GM18868 (cell line): ENCODE measurements at regions not wholly inside any gene's neighbourhood (a gene's known extent, or its start where the extent isn't known, plus 50 kb on each side); places are given as distances from the start of the nearest gene placed in this dataset.

ENCODE experiments used
- ATAC-seq: cut with Tn5 transposase; IDR thresholded peaks from one replicate; pipeline ENCODE4 v1.9.1; 2021; ENCODE audit warnings: mild to moderate bottlenecking, moderate library complexity; ENCODE audit not compliant: unreplicated experiment

GRCh38 chrX:68897118-68897945 lies 68.5 kb downstream of the EFNB1 start:
- ATAC-seq: no peak

- no peak for ATAC-seq
These were observed 67.8 kb downstream of the EFNB1 start for GRCh38 chrX:68896581-68896980.

DNA sequence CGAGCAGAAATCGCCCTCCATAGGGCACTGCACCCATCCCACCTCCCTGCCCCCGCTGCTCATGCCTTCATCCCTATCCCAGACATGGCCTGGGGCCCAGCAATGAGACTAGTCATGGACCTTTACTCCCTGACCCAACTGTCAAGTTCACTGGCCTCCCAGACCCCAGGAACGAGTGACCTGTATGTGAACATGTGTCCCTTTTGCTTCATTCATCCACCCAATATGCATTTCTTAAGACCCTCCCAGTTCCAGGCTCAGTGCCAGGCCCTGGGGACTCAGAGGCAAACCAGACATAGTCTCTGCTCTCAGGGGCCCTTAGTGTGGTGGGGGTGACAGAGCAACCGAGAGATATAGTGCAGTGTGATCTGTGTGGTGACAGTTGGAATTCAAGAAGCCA lies 67.0 kb downstream of the EFNB1 start:
- ATAC-seq: no peak

- no peak for ATAC-seq
These were observed 66.5 kb downstream of the EFNB1 start for GRCh38 chrX:68895341-68895755.

DNA sequence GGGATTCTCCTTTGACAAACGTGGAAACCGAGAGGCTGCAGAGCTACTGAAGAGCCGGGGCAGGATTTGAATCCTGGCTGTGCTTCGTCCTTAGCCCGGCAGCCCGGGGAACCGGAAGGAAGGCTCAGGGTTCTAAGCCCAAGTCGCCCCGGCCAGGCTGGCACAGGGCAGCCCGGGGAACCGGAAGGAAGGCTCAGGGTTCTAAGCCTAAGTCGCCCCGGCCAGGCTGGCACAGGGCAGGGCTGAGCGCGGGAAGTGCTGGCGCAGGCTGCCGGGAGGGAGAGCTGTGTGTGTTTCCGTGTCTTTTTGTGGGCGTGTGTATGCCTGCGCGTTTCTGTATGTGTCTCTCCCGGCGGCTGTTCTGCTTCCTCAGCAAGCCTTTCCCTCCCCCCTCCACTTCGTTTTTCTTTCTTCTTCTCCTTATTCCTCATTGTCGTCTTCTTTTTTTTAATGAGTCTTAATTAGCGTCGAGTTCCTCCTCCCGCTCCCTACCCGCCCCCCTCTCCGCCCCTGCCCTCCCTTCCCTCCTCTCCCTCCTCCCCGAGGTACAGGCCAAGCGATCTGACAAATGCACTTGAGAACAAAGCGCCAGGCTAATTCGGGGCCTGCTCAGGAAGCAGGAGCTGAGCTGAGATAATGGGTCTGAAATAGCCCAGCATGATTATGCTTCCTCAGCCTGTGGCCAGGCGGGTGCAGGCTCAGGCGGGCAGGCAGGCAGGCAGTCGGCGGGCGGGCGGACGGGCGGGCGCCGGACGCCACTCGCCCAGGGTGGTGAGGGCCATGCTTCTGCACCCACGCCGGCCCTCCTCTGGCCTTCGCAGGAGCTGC lies 65.9 kb downstream of the EFNB1 start:
- no peak for ATAC-seq

GRCh38 chrX:68894142-68894512 lies 65.3 kb downstream of the EFNB1 start:
- ATAC-seq: no peak

- no peak for ATAC-seq
These were observed 63.8 kb downstream of the EFNB1 start for GRCh38 chrX:68892651-68893050.

DNA sequence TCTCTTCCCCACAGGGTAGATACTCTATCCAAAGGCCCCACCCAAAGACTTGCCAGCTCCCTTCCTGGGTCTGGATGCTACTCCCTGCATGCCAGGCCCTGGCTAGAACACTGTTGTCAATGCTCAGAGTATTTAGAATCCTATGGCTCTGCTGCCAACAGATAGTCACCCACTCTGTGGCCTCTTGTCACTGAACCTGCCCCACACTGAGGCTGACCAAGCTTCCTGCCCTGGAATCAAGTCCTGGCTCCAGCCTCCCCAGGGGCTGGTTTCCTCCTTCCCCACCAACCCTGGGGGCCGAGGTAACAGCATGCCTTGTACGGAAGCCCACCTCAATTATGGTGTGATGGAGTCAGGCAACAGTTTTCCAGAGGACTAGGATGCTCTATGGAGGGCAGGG lies 63.3 kb downstream of the EFNB1 start:
- no peak for ATAC-seq
